GM21717 (cell line): ENCODE measurements at regions not wholly inside any gene's neighbourhood (a gene's known extent, or its start where the extent isn't known, plus 50 kb on each side); places are given as distances from the start of the nearest gene placed in this dataset.
"Not testable (repeated sequence)": the region's sequence is repeated elsewhere in the genome, so short reads cannot be mapped to it uniquely, and the experiment has no call there.

ENCODE experiments used
- ATAC-seq: cut with Tn5 transposase; IDR thresholded peaks from one replicate; pipeline ENCODE4 v1.9.1; 2021; ENCODE audit warnings: mild to moderate bottlenecking, moderate library complexity; ENCODE audit not compliant: unreplicated experiment

DNA sequence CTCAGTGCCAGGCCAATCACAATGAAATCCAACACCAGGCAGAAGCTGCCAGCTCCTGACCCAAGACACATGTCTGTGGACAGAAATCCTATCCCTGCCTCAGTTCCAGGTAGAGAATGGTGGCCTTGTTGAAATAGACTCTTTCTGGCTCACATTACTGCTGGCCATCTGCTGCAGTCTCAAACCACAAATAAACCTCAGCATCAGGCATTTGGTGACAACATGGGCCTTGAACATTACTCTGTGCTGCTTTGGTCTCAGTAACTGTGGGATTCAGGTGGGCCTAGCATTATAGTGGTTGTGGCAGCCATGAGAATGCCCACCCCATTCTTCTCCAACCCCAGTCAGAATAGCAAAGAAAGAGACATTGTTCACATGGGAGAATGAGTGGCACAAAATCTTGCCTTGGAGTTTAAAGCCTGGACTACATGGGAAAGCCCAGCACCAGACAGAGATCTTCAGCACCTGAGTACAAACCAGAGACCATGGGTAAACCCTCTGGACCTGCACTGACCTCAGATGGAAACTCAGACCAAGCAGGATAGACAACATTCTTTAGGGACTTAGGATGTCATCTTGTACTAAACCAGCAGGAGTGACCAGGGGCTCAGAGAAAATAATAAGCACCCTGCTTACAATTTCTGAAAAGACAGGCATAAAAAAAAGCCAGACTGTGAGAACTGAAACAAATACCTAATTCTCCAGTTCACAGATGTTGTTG, 50.4 kb upstream of the TRAM1L1 start:
- no peak for ATAC-seq

- ATAC-seq = peak; percentile 63
Observed at GRCh38 chr4:117137145-117137544, 51.8 kb upstream of the TRAM1L1 start.

- not testable (repeated sequence) for ATAC-seq
Observed at GRCh38 chr4:117138732-117139131, 53.4 kb upstream of the TRAM1L1 start.

GRCh38 chr4:117154251-117154650, 68.9 kb upstream of the TRAM1L1 start:
- ATAC-seq = no peak

DNA sequence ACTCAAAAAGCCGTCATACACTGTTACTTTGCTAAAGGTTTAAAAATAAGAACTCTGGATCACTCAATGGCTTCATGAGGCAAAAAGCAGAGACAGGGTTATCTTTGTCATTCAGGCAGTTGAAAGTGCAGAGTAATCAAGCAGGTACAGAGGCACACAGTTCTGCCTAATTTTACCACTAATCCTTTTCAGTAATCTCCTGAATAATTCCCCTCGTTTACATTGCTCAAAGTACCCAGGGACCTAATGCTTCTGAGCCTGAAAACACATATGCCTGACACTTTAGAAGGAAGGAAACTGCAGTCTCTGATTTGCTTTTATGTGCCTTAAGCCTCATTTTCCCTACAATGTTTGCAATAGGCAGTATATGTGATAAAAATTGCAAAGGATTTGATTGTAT, 71.4 kb upstream of the TRAM1L1 start:
- no peak for ATAC-seq

DNA sequence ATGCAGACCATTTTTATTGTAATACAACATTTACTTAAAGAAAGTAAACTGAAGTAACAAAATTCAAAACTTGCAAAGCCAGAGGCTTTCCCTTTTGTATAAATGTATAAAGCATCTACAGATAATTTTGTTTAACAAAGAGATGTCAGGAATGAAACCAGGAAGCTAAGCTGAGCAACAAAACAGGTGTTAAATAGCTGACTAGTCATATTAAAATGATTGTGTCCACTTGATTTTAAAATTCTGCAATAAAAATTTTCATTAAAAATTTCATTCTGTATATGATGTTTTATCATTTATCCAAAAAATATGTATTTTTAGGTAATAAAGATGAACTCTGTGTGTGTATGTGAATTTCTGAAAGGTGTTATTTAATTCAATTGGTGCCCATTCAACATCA, 72.0 kb upstream of the TRAM1L1 start:
- ATAC-seq = no peak

- no peak for ATAC-seq
Observed at GRCh38 chr4:117162976-117163375, 77.6 kb upstream of the TRAM1L1 start.

- no peak for ATAC-seq
Observed at GRCh38 chr4:117164338-117164737, 79.0 kb upstream of the TRAM1L1 start.

- ATAC-seq = not testable (repeated sequence)
Observed at GRCh38 chr4:117175369-117175768, 90.0 kb upstream of the TRAM1L1 start.

GRCh38 chr4:117203231-117203630, 117.9 kb upstream of the TRAM1L1 start:
- ATAC-seq = no peak

DNA sequence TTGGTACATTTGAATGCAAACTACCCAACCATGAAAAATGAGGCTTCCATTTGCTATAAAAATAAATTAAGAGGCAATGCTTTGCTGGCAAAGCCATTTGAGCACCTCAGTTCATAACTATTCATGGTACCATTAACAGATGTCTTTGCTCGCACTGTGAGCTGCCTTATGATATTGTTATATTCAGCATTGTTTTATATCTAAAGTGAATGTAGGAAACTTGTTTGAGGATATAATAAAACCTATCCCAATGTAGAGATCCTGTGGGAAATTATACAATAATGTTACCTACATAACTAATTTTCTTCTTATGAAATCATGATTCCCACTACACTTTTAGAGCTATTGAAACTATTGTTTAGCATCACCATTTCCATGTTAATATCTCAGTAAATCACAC, 125.2 kb upstream of the TRAM1L1 start:
- no peak for ATAC-seq

- no peak for ATAC-seq
Observed at GRCh38 chr4:117224256-117224655, 138.9 kb upstream of the TRAM1L1 start.

- ATAC-seq = no peak
Observed at GRCh38 chr4:117225471-117225870, 140.1 kb upstream of the TRAM1L1 start.

DNA sequence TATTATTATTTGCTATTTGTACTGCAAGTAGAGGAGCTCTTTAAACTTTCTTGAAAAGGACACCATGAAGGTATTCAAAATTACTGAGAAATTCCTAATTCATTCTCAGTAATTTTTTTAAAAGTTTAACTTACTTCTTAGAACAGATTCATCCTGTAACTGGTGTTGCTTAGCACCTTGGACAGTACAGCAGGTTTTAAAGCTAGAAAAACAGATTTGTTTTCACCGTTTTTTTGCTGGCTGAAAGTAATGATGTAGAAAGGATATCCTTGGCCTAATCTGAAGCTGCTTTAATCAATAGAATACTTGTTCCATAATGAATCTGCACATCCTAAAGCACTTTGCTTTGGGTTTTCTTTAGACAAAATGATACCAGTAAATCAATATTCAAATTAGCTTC, 142.5 kb upstream of the TRAM1L1 start:
- no peak for ATAC-seq

DNA sequence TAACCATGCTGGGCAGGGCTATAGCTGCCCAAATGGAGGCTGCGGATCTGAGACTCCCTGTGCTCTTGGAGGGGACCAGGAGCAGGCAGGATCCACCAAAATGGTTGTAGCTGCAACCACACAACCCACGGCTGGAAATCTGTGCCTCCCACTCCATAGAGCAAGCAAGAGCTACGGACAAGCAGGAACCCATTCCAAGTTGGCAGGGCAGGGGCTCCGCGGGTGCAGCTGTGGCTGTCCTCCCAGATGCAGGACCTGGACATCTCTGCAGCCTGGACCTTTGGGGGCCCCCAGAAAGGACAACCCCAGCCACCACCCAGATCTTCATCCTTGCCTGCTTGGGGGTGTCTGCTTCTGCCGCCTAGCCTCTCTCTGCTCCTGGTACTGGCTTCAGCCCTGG, 154.1 kb upstream of the TRAM1L1 start:
- no peak for ATAC-seq

GRCh38 chr4:117249333-117249732, 164.0 kb upstream of the TRAM1L1 start:
- ATAC-seq = peak; percentile 98

DNA sequence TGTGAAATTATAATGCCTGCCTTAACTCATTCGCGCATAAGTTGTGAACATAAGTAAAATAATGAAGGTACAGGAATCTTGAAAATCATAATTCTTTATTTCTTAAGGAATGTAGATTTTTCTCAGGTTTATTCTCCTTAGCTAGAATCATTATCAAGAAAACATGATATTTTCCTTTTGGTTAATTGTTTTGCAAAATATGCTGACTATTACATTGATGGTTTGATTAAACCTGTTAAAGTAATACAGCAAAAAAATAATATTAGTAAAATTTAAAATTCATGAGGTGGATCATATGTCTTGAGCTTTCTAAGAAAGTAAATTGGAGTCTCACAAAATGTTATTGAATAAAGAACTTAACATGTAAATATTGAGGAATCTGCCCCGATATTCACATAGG, 178.7 kb upstream of the TRAM1L1 start:
- no peak for ATAC-seq

GRCh38 chr4:117267317-117267716, 181.9 kb upstream of the TRAM1L1 start:
- ATAC-seq = no peak

- no peak for ATAC-seq
Observed at GRCh38 chr4:117284736-117285135, 199.4 kb upstream of the TRAM1L1 start.

- ATAC-seq = no peak
Observed at GRCh38 chr4:117293784-117294183, 208.4 kb upstream of the TRAM1L1 start.

- ATAC-seq = no peak
Observed at GRCh38 chr4:117302226-117302625, 216.8 kb upstream of the TRAM1L1 start.

GRCh38 chr4:117311215-117311614, 225.8 kb upstream of the TRAM1L1 start:
- no peak for ATAC-seq

- ATAC-seq = no peak
Observed at GRCh38 chr4:117311989-117312388, 226.6 kb upstream of the TRAM1L1 start.
